IMR-90 (cell line): ENCODE measurements at regions not wholly inside any gene's neighbourhood (a gene's known extent, or its start where the extent isn't known, plus 50 kb on each side); places are given as distances from the start of the nearest gene placed in this dataset.

Experiments
- CEBPB ChIP-seq: IDR thresholded peaks from 2 replicates; pipeline ENCODE4 v1.6.1; 2012; ENCODE audit warnings: low read depth, low read length, improper control_type of control experiment
- CTCF ChIP-seq: conservative IDR thresholded peaks from 2 replicates; pipeline ENCODE4 v1.5.1; 2012; ENCODE audit warnings: mild to moderate bottlenecking, low read depth, low read length, improper control_type of control experiment
- POLR2A ChIP-seq: IDR thresholded peaks from 2 replicates; pipeline ENCODE4 v1.6.1; 2012; ENCODE audit warnings: mild to moderate bottlenecking, low read depth, low read length
- RAD21 ChIP-seq: IDR thresholded peaks from 2 replicates; pipeline ENCODE4 v1.6.1; 2012; ENCODE audit warnings: low read length, improper control_type of control experiment
- RCOR1 ChIP-seq: IDR thresholded peaks from 2 replicates; pipeline ENCODE4 v1.6.1; 2012; ENCODE audit warnings: mild to moderate bottlenecking, low read length, improper control_type of control experiment; ENCODE audit not compliant: insufficient replicate concordance
- TF ChIP-seq, protein P1 (sequence below): fragments of 150-350 bp; IDR thresholded peaks from 2 replicates; pipeline ENCODE4 v1.6.1; 2016; ENCODE audit warnings: low read depth, mild to moderate bottlenecking, low read length, moderate library complexity, borderline replicate concordance

DNA sequence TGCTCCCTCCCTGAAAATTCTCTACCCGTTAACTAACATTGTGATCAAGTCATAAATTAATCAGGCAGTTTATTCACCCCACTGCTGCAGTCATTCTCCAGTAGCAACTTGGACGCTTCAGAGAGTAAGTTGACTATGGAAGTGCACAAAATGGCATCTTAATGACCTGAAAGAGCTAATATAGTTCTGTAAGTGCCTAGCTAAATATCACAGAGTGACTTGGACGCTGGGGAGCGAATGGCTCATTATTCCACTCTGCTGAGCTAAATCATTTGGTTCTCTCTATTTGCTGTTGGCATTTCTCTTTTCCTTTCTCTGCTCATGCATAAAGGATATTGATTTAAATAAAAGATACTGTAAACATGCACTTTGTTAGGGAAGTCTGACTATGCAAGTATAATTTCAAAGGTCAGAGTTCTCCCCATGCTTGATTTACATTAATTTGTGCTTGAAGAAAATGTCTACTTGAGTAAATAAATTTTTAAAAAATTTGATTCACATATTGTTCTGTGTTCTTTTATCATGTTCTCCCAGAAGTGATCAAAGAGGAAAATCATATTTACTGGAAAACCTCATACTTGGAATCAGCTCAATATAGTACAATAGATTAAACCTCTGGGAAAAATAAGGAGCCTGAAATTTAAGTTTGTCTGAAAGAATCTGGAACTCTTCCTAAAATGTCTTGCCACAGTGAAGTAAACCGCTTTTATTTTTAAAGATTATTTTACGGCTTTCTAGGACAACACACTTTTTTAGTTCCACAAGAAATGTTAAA, 169.5 kb upstream of the HAPLN1 start:
- no peak for TF ChIP-seq CTCF
- TF ChIP-seq POLR2A: no peak
- TF ChIP-seq, protein P1, sequence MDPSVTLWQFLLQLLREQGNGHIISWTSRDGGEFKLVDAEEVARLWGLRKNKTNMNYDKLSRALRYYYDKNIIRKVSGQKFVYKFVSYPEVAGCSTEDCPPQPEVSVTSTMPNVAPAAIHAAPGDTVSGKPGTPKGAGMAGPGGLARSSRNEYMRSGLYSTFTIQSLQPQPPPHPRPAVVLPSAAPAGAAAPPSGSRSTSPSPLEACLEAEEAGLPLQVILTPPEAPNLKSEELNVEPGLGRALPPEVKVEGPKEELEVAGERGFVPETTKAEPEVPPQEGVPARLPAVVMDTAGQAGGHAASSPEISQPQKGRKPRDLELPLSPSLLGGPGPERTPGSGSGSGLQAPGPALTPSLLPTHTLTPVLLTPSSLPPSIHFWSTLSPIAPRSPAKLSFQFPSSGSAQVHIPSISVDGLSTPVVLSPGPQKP: no peak
- TF ChIP-seq RAD21: no peak
- no peak for TF ChIP-seq RCOR1
- TF ChIP-seq CEBPB: no peak
